ENCODE measurements at regions not wholly inside any gene's neighbourhood (a gene's known extent, or its start where the extent isn't known, plus 50 kb on each side); places are given as distances from the start of the nearest gene placed in this dataset.
"Not testable (repeated sequence)": the region's sequence is repeated elsewhere in the genome, so short reads cannot be mapped to it uniquely, and the experiment has no call there.

- ChIA-PET CTCF (no interaction called here), POLR2A (no interaction called here)
- no peak for DNase-seq (ENCODE audit: extremely low spot score)
- TF ChIP-seq ZNF384 (IDR thresholded peaks at IDR 0.05) (no peak), NFRKB (IDR thresholded peaks at IDR 0.05) (no peak), FOXA1 (IDR thresholded peaks at IDR 0.05) (no peak), PKNOX1 (IDR thresholded peaks at IDR 0.05) (no peak), TARDBP (IDR thresholded peaks at IDR 0.05) (no peak), SUZ12 (IDR thresholded peaks at IDR 0.05) (no peak), CTBP1 (IDR thresholded peaks at IDR 0.05; ENCODE audit: borderline replicate concordance) (no peak), L3MBTL2 (conservative IDR thresholded peaks at IDR 0.05) (no peak), FOXM1 (IDR thresholded peaks at IDR 0.05; ENCODE audit: borderline replicate concordance) (no peak), FOXK2 (IDR thresholded peaks at IDR 0.05) (no peak), BHLHE40 (IDR thresholded peaks at IDR 0.05; ENCODE audit: borderline replicate concordance) (no peak), SP1 (IDR thresholded peaks at IDR 0.05) (no peak), HDGF (IDR thresholded peaks at IDR 0.05; ENCODE audit: borderline replicate concordance) (no peak)
These were observed 131.1 kb upstream of the FIBIN start for GRCh38 chr11:26862801-26863200.

- ChIA-PET POLR2A (no interaction called here), CTCF (no interaction called here)
- DNase-seq (ENCODE audit: extremely low spot score), result no peak
- no peak for TF ChIP-seq ARNT (IDR thresholded peaks at IDR 0.05)
- TF ChIP-seq ZNF384 (IDR thresholded peaks at IDR 0.05), result no peak
- TF ChIP-seq SP1 (IDR thresholded peaks at IDR 0.05), result no peak
- no peak for TF ChIP-seq FOXK2 (IDR thresholded peaks at IDR 0.05)
- TF ChIP-seq SUZ12 (IDR thresholded peaks at IDR 0.05), result no peak
- TF ChIP-seq HDGF (IDR thresholded peaks at IDR 0.05; ENCODE audit: borderline replicate concordance), result no peak
- no peak for TF ChIP-seq FOXM1 (IDR thresholded peaks at IDR 0.05; ENCODE audit: borderline replicate concordance)
- no peak for TF ChIP-seq CTBP1 (IDR thresholded peaks at IDR 0.05; ENCODE audit: borderline replicate concordance)
- TF ChIP-seq L3MBTL2 (conservative IDR thresholded peaks at IDR 0.05), result no peak
- TF ChIP-seq TARDBP (IDR thresholded peaks at IDR 0.05), result no peak
- TF ChIP-seq ELF4 (IDR thresholded peaks at IDR 0.05), result no peak
- TF ChIP-seq BHLHE40 (IDR thresholded peaks at IDR 0.05; ENCODE audit: borderline replicate concordance), result no peak
- TF ChIP-seq PKNOX1 (IDR thresholded peaks at IDR 0.05), result no peak
- no peak for TF ChIP-seq NFRKB (IDR thresholded peaks at IDR 0.05)
These were observed 128.2 kb upstream of the FIBIN start for GRCh38 chr11:26865703-26866102.

GRCh38 chr11:26867286-26867685 lies 126.6 kb upstream of the FIBIN start:
- CTCF ChIA-PET, result no interaction called here

GRCh38 chr11:26878959-26879581 lies 114.8 kb upstream of the FIBIN start:
- ChIA-PET CTCF (no interaction called here), POLR2A (no interaction called here)
- DNase-seq (ENCODE audit: extremely low spot score), result no peak
- TF ChIP-seq ARNT (IDR thresholded peaks at IDR 0.05) (no peak), SUZ12 (IDR thresholded peaks at IDR 0.05) (no peak), PKNOX1 (IDR thresholded peaks at IDR 0.05) (no peak), LEF1 (IDR thresholded peaks at IDR 0.05; ENCODE audit: borderline replicate concordance) (no peak), FOXA1 (IDR thresholded peaks at IDR 0.05) (no peak), FOXK2 (IDR thresholded peaks at IDR 0.05) (no peak), TARDBP (IDR thresholded peaks at IDR 0.05) (no peak), SP1 (IDR thresholded peaks at IDR 0.05) (no peak), BHLHE40 (IDR thresholded peaks at IDR 0.05; ENCODE audit: borderline replicate concordance) (no peak), HDGF (IDR thresholded peaks at IDR 0.05; ENCODE audit: borderline replicate concordance) (no peak), FOXM1 (IDR thresholded peaks at IDR 0.05; ENCODE audit: borderline replicate concordance) (no peak), ZNF384 (IDR thresholded peaks at IDR 0.05) (no peak), L3MBTL2 (conservative IDR thresholded peaks at IDR 0.05) (no peak), CTBP1 (IDR thresholded peaks at IDR 0.05; ENCODE audit: borderline replicate concordance) (no peak)

More at GRCh38 chr11:26867286-26867685, 126.6 kb upstream of the FIBIN start:
- POLR2A ChIA-PET, result no interaction called here
- no peak for TF ChIP-seq SUZ12 (IDR thresholded peaks at IDR 0.05)
- TF ChIP-seq FOXA1 (IDR thresholded peaks at IDR 0.05), result no peak
- no peak for TF ChIP-seq BHLHE40 (IDR thresholded peaks at IDR 0.05; ENCODE audit: borderline replicate concordance)
- no peak for TF ChIP-seq TARDBP (IDR thresholded peaks at IDR 0.05)
- TF ChIP-seq ZNF384 (IDR thresholded peaks at IDR 0.05), result no peak
- TF ChIP-seq PKNOX1 (IDR thresholded peaks at IDR 0.05), result no peak
- DNase-seq (ENCODE audit: extremely low spot score), result no peak

GRCh38 chr11:26882363-26882880 lies 111.5 kb upstream of the FIBIN start:
- DNase-seq (ENCODE audit: extremely low spot score); CTCF ChIA-PET; POLR2A ChIA-PET: not testable (repeated sequence)

- ChIA-PET CTCF (no interaction called here), POLR2A (no interaction called here)
- no peak for DNase-seq (ENCODE audit: extremely low spot score)
- TF ChIP-seq FOXA1 (IDR thresholded peaks at IDR 0.05) (no peak), BHLHE40 (IDR thresholded peaks at IDR 0.05; ENCODE audit: borderline replicate concordance) (no peak), PKNOX1 (IDR thresholded peaks at IDR 0.05) (no peak), SUZ12 (IDR thresholded peaks at IDR 0.05) (no peak), L3MBTL2 (conservative IDR thresholded peaks at IDR 0.05) (no peak)
These were observed 102.4 kb upstream of the FIBIN start for GRCh38 chr11:26891501-26891900.
